SH-SY5Y (cell line): ENCODE measurements at regions not wholly inside any gene's neighbourhood (a gene's known extent, or its start where the extent isn't known, plus 50 kb on each side); places are given as distances from the start of the nearest gene placed in this dataset.

Source experiments
- GATA2 ChIP-seq: IDR thresholded peaks from 2 replicates; pipeline ENCODE4 v1.6.1; 2011; ENCODE audit warnings: mild to moderate bottlenecking, low read depth, low read length
- GATA3 ChIP-seq: IDR thresholded peaks from 2 replicates; pipeline ENCODE4 v1.6.1; 2011; ENCODE audit warnings: low read depth, mild to moderate bottlenecking, low read length, moderate library complexity

DNA sequence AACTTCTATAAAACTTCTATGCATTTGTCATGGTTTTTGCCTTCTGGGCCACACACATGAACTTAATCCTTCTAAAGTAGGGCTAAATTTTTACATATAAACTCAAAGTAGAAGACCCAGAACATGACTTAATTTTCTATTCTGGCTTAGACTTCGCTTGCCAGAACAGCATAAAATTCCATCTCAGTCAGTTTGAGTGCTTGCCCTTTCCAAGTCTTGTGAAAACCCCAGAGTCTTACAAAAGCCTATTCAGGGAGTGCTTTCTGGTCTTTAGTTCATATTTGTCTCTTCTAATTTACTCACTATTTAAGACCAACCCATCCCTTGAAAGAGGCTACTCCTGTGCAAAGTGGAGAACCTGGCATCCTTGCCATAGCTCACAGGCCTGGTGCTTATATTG is 201.6 kb upstream of the MEOX2 start:
- TF ChIP-seq GATA3: no peak
- TF ChIP-seq GATA2: no peak
